IgD-negative memory B cell (primary cell): ENCODE measurements at regions not wholly inside any gene's neighbourhood (a gene's known extent, or its start where the extent isn't known, plus 50 kb on each side); places are given as distances from the start of the nearest gene placed in this dataset.
A peak's percentile ranks its signal among the peaks of the same experiment; 100 is the strongest.

Source experiments
- H3K27ac Mint-ChIP-seq, 3 donors: one replicate each; pipeline ENCODE4 v1.8.0; 2020 to 2022; ENCODE audit warnings: mild to moderate bottlenecking in 3 of 3, mixed read lengths in 3 of 3, moderate library complexity in 1 of 3
- H3K27me3 Mint-ChIP-seq: one replicate; pipeline ENCODE4 v1.8.0; 2021; ENCODE audit warnings: mixed read lengths
- H3K36me3 Mint-ChIP-seq: one replicate; pipeline ENCODE4 v1.8.0; 2020; ENCODE audit warnings: mild to moderate bottlenecking, mixed read lengths
- H3K4me1 Mint-ChIP-seq, 3 donors: one replicate each; pipeline ENCODE4 v1.8.0; 2020 to 2022; ENCODE audit warnings: mixed read lengths in 3 of 3, mild to moderate bottlenecking in 1 of 3
- H3K4me3 Mint-ChIP-seq, 4 donors: one replicate each; pipeline ENCODE4 v1.8.0; 2020 to 2022; ENCODE audit warnings: mild to moderate bottlenecking in 4 of 4, mixed read lengths in 4 of 4, moderate library complexity in 3 of 4
- H3K9me3 Mint-ChIP-seq, 3 donors: one replicate each; pipeline ENCODE4 v1.8.0; 2020 to 2021; ENCODE audit warnings: mixed read lengths in 3 of 3, mild to moderate bottlenecking in 1 of 3

DNA sequence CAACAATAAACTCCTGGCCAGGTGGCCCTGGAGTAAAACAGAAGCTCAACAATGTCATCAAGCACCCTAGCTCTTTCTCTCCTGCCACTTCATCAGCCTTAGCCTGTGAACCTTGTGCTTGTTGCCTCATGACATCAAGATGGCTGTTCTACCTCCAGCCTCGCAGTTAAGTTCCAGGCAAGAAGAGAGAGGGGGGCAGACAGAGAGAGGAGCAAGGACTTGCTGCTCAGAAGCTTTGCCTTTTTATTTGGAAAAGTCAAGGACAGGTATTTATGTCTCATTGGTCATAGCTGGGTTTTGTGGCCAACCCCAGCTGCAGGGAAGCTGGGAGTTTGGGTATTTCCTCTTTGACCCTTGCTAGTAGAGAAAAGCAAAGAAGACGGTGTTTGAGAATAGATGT lies 60.3 kb upstream of the GADD45A start:
- Mint-ChIP-seq H3K27me3 (peaks cover 5% of the 10 kb centered on the region), H3K4me3 (no peak overlapping the region), H3K27ac (no peak overlapping the region), H3K36me3 (peaks cover 4% of the 10 kb centered on the region), H3K4me1 (no peaks in the 10 kb centered on the region), H3K9me3 (peaks cover 0 to 6% (median 5%) of the 10 kb centered on the region in 3 donors)

GRCh38 chr1:67626090-67626860 lies 58.7 kb upstream of the GADD45A start:
- Mint-ChIP-seq H3K4me1 (no peaks in the 10 kb centered on the region), H3K9me3 (peaks cover 0 to 5% (median 5%) of the 10 kb centered on the region in 3 donors), H3K27me3 (peaks cover 5% of the 10 kb centered on the region), H3K27ac (no peak overlapping the region), H3K36me3 (peaks cover 4% of the 10 kb centered on the region), H3K4me3 (no peak overlapping the region)

DNA sequence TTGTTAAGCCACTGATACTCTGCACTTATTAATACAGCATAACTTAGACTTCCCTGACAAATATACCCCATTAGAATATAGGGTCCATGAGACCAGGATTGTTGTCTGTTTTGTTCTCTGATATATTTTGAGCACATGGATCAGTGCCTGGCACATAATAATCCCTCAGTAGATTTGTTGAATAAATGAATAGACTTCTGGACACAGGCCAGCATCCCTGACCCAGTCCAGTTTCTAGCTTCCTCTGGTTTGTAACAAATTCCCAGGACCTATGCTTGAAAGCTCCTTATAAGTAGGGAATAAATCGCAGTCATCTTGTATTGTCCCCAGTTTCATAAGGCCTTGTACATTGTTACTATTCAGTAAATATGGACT lies 58.2 kb upstream of the GADD45A start:
- Mint-ChIP-seq H3K36me3 (peaks cover 4% of the 10 kb centered on the region), H3K27ac (no peak overlapping the region), H3K4me1 (no peaks in the 10 kb centered on the region), H3K9me3 (peaks cover 0 to 5% (median 5%) of the 10 kb centered on the region in 3 donors), H3K4me3 (no peak overlapping the region), H3K27me3 (peaks cover 5% of the 10 kb centered on the region)

- Mint-ChIP-seq H3K9me3 (peaks cover 0 to 5% (median 5%) of the 10 kb centered on the region in 3 donors), H3K27me3 (peaks cover 5% of the 10 kb centered on the region), H3K4me3 (no peak overlapping the region), H3K27ac (peak overlapping the region in 1 of 3 donors; percentile 54), H3K4me1 (no peaks in the 10 kb centered on the region), H3K36me3 (peaks cover 4% of the 10 kb centered on the region)
Observed at GRCh38 chr1:67627336-67627735, 57.7 kb upstream of the GADD45A start.

GRCh38 chr1:67627906-67628305 lies 57.1 kb upstream of the GADD45A start:
- Mint-ChIP-seq H3K36me3 (peaks cover 4% of the 10 kb centered on the region), H3K4me3 (no peak overlapping the region), H3K9me3 (peaks cover 0 to 5% (median 5%) of the 10 kb centered on the region in 3 donors), H3K27ac (no peak overlapping the region), H3K4me1 (no peaks in the 10 kb centered on the region), H3K27me3 (peaks cover 5% of the 10 kb centered on the region)

- Mint-ChIP-seq H3K9me3 (peaks cover 0 to 5% (median 5%) of the 10 kb centered on the region in 3 donors), H3K27ac (no peak overlapping the region), H3K4me3 (no peak overlapping the region)
Observed at GRCh38 chr1:67629370-67630075, 55.5 kb upstream of the GADD45A start.

DNA sequence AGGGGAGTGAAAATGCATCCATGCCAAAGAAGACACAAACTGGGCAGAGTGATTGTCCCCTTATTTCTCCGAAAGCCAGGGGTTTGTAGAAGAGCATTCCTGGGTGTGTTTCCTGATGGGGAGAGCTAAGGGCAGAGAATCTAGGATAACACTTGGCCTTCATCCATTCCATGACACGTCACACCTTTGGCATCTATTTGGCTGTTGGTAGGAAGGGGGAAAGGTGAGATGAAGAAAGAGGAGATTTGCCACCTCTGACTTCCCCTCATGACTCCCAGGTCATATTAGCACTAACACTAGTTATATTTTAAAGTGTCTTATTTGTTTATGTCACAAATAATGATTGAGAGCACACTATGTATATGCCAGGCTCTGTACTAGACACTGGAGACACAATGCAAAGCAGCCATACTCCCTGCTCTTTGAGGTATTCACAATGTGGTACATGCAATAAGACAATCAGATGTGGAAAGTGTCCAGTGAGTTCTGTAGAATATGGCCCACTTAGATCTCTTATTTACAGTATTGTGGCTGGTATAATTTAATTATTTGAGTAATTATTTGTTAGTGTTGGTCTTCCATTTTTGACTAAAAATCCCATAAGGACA lies 54.5 kb upstream of the GADD45A start:
- Mint-ChIP-seq H3K27me3 (peaks cover 4% of the 10 kb centered on the region), H3K4me3 (no peak overlapping the region), H3K4me1 (peaks cover 3 to 7% (median 5%) of the 10 kb centered on the region in 3 donors), H3K27ac (no peak overlapping the region), H3K36me3 (peaks cover 4% of the 10 kb centered on the region), H3K9me3 (peaks cover 0 to 5% (median 5%) of the 10 kb centered on the region in 3 donors)

More at GRCh38 chr1:67629370-67630075, 55.5 kb upstream of the GADD45A start:
- H3K4me1 Mint-ChIP-seq, result peaks cover 0 to 2% (median 0%) of the 10 kb centered on the region in 3 donors
- peaks cover 4% of the 10 kb centered on the region for H3K27me3 Mint-ChIP-seq
- H3K36me3 Mint-ChIP-seq, result peaks cover 4% of the 10 kb centered on the region

DNA sequence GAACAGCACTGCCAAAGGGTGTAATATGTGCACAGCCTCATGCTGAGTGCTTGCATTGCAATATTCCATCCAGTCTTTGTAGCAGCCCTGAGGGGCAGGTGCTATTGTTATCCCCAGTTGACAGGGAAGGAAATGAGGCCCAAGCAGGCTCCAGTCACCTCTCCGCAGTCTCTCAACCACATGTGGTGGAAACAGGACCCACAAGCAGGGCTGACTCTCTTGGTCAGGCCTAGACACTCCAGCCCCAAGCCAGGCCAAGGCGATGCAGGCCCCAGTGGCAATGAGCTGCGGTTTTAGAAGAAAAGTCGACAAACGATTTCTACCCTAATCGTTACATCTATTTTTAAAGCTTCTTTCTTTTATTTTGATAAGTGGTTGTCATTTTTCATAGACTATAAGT lies 52.6 kb upstream of the GADD45A start:
- Mint-ChIP-seq H3K9me3 (peaks cover 0 to 2% (median 0%) of the 10 kb centered on the region in 3 donors), H3K36me3 (peaks cover 4% of the 10 kb centered on the region), H3K27me3 (peaks cover 4% of the 10 kb centered on the region), H3K4me1 (peaks cover 3 to 12% (median 10%) of the 10 kb centered on the region in 3 donors), H3K4me3 (no peak overlapping the region), H3K27ac (no peak overlapping the region)

GRCh38 chr1:67632811-67633655 lies 52.0 kb upstream of the GADD45A start:
- H3K27ac Mint-ChIP-seq, result no peak overlapping the region
- H3K4me1 Mint-ChIP-seq, result peaks cover 3 to 12% (median 10%) of the 10 kb centered on the region in 3 donors
- peaks cover 0 to 2% (median 0%) of the 10 kb centered on the region in 3 donors for H3K9me3 Mint-ChIP-seq
- peaks cover 8% of the 10 kb centered on the region for H3K27me3 Mint-ChIP-seq
- no peak overlapping the region for H3K4me3 Mint-ChIP-seq
- H3K36me3 Mint-ChIP-seq, result peaks cover 4% of the 10 kb centered on the region

DNA sequence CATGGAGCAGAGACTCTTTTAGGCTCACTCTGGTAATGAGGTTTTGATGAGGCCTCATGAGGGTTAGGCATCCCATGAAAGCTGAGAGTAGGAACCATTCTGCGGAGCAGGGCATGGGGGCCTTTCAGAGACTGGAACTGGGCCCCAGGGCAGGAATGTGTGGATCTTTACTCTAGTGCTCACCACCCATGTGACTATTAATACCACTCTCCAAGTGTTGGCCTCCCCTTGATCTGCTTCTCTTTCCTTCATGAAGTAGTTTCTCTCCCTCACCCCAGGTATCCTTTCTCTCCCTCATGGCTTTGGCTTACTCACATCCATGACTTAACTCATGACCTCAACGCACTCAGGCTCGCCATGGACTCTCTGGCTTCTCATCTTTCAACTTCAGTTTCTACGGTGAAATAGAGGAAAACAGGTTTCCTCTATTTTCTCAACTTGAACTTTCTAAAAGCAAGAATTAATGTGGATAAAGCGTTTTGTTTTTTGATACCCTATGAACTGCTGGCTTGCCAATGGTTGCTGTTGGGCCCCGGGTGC lies 50.5 kb upstream of the GADD45A start:
- Mint-ChIP-seq H3K4me3 (no peak overlapping the region), H3K4me1 (peaks cover 3 to 12% (median 10%) of the 10 kb centered on the region in 3 donors), H3K9me3 (no peaks in the 10 kb centered on the region), H3K36me3 (no peaks in the 10 kb centered on the region), H3K27ac (no peak overlapping the region), H3K27me3 (peaks cover 4% of the 10 kb centered on the region)

GRCh38 chr1:67635055-67635809 lies 49.8 kb upstream of the GADD45A start:
- peak overlapping the region in 1 of 3 donors; percentile 62 for H3K27ac Mint-ChIP-seq
- H3K27me3 Mint-ChIP-seq, result peaks cover 4% of the 10 kb centered on the region
- peaks cover 0 to 2% (median 0%) of the 10 kb centered on the region in 3 donors for H3K9me3 Mint-ChIP-seq
- no peaks in the 10 kb centered on the region for H3K36me3 Mint-ChIP-seq
- peaks cover 3 to 12% (median 10%) of the 10 kb centered on the region in 3 donors for H3K4me1 Mint-ChIP-seq
- H3K4me3 Mint-ChIP-seq, result peak overlapping the region in 1 of 4 donors; percentile 80
